GM18909 (cell line): ENCODE measurements at regions not wholly inside any gene's neighbourhood (a gene's known extent, or its start where the extent isn't known, plus 50 kb on each side); places are given as distances from the start of the nearest gene placed in this dataset.

Source experiments
- ATAC-seq: cut with Tn5 transposase; IDR thresholded peaks from one replicate; pipeline ENCODE4 v1.9.1; 2021; ENCODE audit warnings: mild to moderate bottlenecking; ENCODE audit not compliant: unreplicated experiment, poor library complexity

- no peak for ATAC-seq
Observed at GRCh38 chr9:73736270-73736669, 584.6 kb downstream of the ANXA1 start.

- ATAC-seq = no peak
Observed at GRCh38 chr9:73738741-73739530, 587.3 kb downstream of the ANXA1 start.

- ATAC-seq = no peak
Observed at GRCh38 chr9:73741316-73741715, 589.7 kb downstream of the ANXA1 start.

GRCh38 chr9:73742412-73742811 lies 590.7 kb downstream of the ANXA1 start:
- no peak for ATAC-seq

- no peak for ATAC-seq
Observed at GRCh38 chr9:73743826-73744225, 592.2 kb downstream of the ANXA1 start.

- ATAC-seq = no peak
Observed at GRCh38 chr9:73745598-73745997, 593.9 kb downstream of the ANXA1 start.

- ATAC-seq = no peak
Observed at GRCh38 chr9:73753171-73753570, 601.5 kb downstream of the ANXA1 start.

GRCh38 chr9:73761905-73762304 lies 610.2 kb downstream of the ANXA1 start:
- ATAC-seq = no peak

GRCh38 chr9:73773896-73774295 lies 622.2 kb downstream of the ANXA1 start:
- ATAC-seq = no peak

GRCh38 chr9:73775757-73776156 lies 624.1 kb downstream of the ANXA1 start:
- no peak for ATAC-seq

- no peak for ATAC-seq
Observed at GRCh38 chr9:73780916-73781315, 629.3 kb downstream of the ANXA1 start.

GRCh38 chr9:73782166-73782565 lies 630.5 kb downstream of the ANXA1 start:
- no peak for ATAC-seq

- ATAC-seq = no peak
Observed at GRCh38 chr9:73799446-73799845, 647.8 kb downstream of the ANXA1 start.

- no peak for ATAC-seq
Observed at GRCh38 chr9:73805111-73805510, 653.4 kb downstream of the ANXA1 start.

GRCh38 chr9:73805853-73806458 lies 654.3 kb downstream of the ANXA1 start:
- no peak for ATAC-seq

- no peak for ATAC-seq
Observed at GRCh38 chr9:73806876-73807275, 655.2 kb downstream of the ANXA1 start.

- no peak for ATAC-seq
Observed at GRCh38 chr9:73807952-73808351, 656.3 kb downstream of the ANXA1 start.

- no peak for ATAC-seq
Observed at GRCh38 chr9:73810585-73811215, 659.0 kb downstream of the ANXA1 start.

GRCh38 chr9:73813546-73813945 lies 661.9 kb downstream of the ANXA1 start:
- no peak for ATAC-seq

- no peak for ATAC-seq
Observed at GRCh38 chr9:73816905-73817304, 665.2 kb downstream of the ANXA1 start.

- no peak for ATAC-seq
Observed at GRCh38 chr9:73824671-73825070, 672.5 kb upstream of the RORB start.

GRCh38 chr9:73838871-73839270 lies 658.3 kb upstream of the RORB start:
- ATAC-seq = no peak
